H9 (cell line): ENCODE measurements at regions not wholly inside any gene's neighbourhood (a gene's known extent, or its start where the extent isn't known, plus 50 kb on each side); places are given as distances from the start of the nearest gene placed in this dataset.
A peak's percentile ranks its signal among the peaks of the same experiment; 100 is the strongest.

Experiments used
- DNase-seq: peaks from one replicate; pipeline ENCODE4 v3.0.0-alpha.2; 2017
- H2AFZ ChIP-seq: one replicate; pipeline ENCODE4 v1.6.1; 2013; ENCODE audit warnings: mild to moderate bottlenecking, low read length, control low read depth, moderate library complexity
- H2AK5ac ChIP-seq: 2 replicates; pipeline ENCODE4 v1.6.1; 2013; ENCODE audit warnings: low read length, control low read depth, mixed read lengths; ENCODE audit not compliant: insufficient read length
- H2BK120ac ChIP-seq: one replicate; pipeline ENCODE4 v1.6.1; 2013; ENCODE audit warnings: low read depth, mild to moderate bottlenecking, low read length, control low read depth, inconsistent platforms; ENCODE audit not compliant: poor library complexity, severe bottlenecking
- H2BK12ac ChIP-seq: 2 replicates; pipeline ENCODE4 v1.6.1; 2013; ENCODE audit warnings: low read length, control low read depth, mixed read lengths, low read depth; ENCODE audit not compliant: insufficient read length
- H2BK15ac ChIP-seq: 2 replicates; pipeline ENCODE4 v1.6.1; 2013; ENCODE audit warnings: low read depth, low read length, control low read depth
- H2BK20ac ChIP-seq: one replicate; pipeline ENCODE4 v1.6.1; 2013; ENCODE audit warnings: low read depth, mild to moderate bottlenecking, low read length, control low read depth, inconsistent platforms; ENCODE audit not compliant: poor library complexity, severe bottlenecking
- H2BK5ac ChIP-seq: 2 replicates; pipeline ENCODE4 v1.6.1; 2013; ENCODE audit warnings: low read length, control low read depth, mixed read lengths; ENCODE audit not compliant: insufficient read length
- H3K14ac ChIP-seq: 2 replicates; pipeline ENCODE4 v1.6.1; 2013; ENCODE audit warnings: low read length, control low read depth; ENCODE audit not compliant: insufficient read depth
- H3K18ac ChIP-seq: 2 replicates; pipeline ENCODE4 v1.6.1; 2013; ENCODE audit warnings: low read depth, mild to moderate bottlenecking, mixed read lengths, low read length, control low read depth; ENCODE audit not compliant: insufficient read length
- H3K23ac ChIP-seq: 2 replicates; pipeline ENCODE4 v1.6.1; 2013; ENCODE audit warnings: low read length, control low read depth, mixed read lengths, low read depth; ENCODE audit not compliant: insufficient read length
- H3K23me2 ChIP-seq: 2 replicates; pipeline ENCODE4 v1.6.1; 2013; ENCODE audit warnings: low read depth, mild to moderate bottlenecking, mixed read lengths, low read length, control low read depth; ENCODE audit not compliant: insufficient read length, poor library complexity, severe bottlenecking
- H3K27ac ChIP-seq: 2 replicates; pipeline ENCODE4 v1.5.1; 2013; ENCODE audit warnings: low read length, control low read depth, mixed read lengths, low read depth; ENCODE audit not compliant: insufficient read length
- H3K27me3 ChIP-seq: 2 replicates; pipeline ENCODE4 v1.6.1; 2013; ENCODE audit warnings: low read length, control low read depth, inconsistent platforms; ENCODE audit not compliant: insufficient read depth
- H3K4ac ChIP-seq: 2 replicates; pipeline ENCODE4 v1.6.1; 2013; ENCODE audit warnings: low read depth, mild to moderate bottlenecking, control low read depth, inconsistent platforms, low read length, moderate library complexity
- H3K4me1 ChIP-seq: 2 replicates; pipeline ENCODE4 v1.6.1; 2013; ENCODE audit warnings: low read length, control low read depth, inconsistent platforms; ENCODE audit not compliant: insufficient read depth
- H3K4me2 ChIP-seq: 2 replicates; pipeline ENCODE4 v1.6.1; 2013; ENCODE audit warnings: low read length, control low read depth, mixed read lengths; ENCODE audit not compliant: insufficient read length, insufficient read depth
- H3K56ac ChIP-seq: 2 replicates; pipeline ENCODE4 v1.6.1; 2013; ENCODE audit warnings: low read depth, mild to moderate bottlenecking, mixed read lengths, low read length, control low read depth; ENCODE audit not compliant: insufficient read length
- H3K79me1 ChIP-seq: 2 replicates; pipeline ENCODE4 v1.6.1; 2013; ENCODE audit warnings: low read depth, mild to moderate bottlenecking, moderate library complexity, low read length, control low read depth, inconsistent platforms; ENCODE audit not compliant: insufficient read depth, poor library complexity, severe bottlenecking
- H3K79me2 ChIP-seq: 2 replicates; pipeline ENCODE4 v1.6.1; 2013; ENCODE audit warnings: low read length, control low read depth, inconsistent platforms; ENCODE audit not compliant: insufficient read depth
- H3K9ac ChIP-seq: 2 replicates; pipeline ENCODE4 v1.6.1; 2013; ENCODE audit warnings: low read length, control low read depth, mixed read lengths; ENCODE audit not compliant: insufficient read length; ENCODE audit errors: extremely low read depth
- H3K9me3 ChIP-seq: one replicate; pipeline ENCODE4 v1.6.1; 2013; ENCODE audit warnings: low read depth, low read length, inconsistent platforms; ENCODE audit not compliant: control insufficient read depth
- H3T11ph ChIP-seq: one replicate; pipeline ENCODE4 v1.6.1; 2013; ENCODE audit warnings: mild to moderate bottlenecking, low read length, control low read depth, inconsistent platforms
- H4K20me1 ChIP-seq: one replicate; pipeline ENCODE4 v1.6.1; 2013; ENCODE audit not compliant: control insufficient read depth, insufficient read length, insufficient read depth
- H4K5ac ChIP-seq: 2 replicates; pipeline ENCODE4 v1.6.1; 2013; ENCODE audit warnings: low read depth, mild to moderate bottlenecking, mixed read lengths, low read length, control low read depth; ENCODE audit not compliant: insufficient read length
- H4K8ac ChIP-seq: replicated peaks from 2 replicates; pipeline ENCODE4 v1.6.1; 2013; ENCODE audit warnings: low read length, control low read depth, mixed read lengths, low read depth; ENCODE audit not compliant: insufficient read length
- H4K91ac ChIP-seq: 2 replicates; pipeline ENCODE4 v1.6.1; 2013; ENCODE audit warnings: low read depth, mild to moderate bottlenecking, moderate library complexity, mixed read lengths, low read length, control low read depth; ENCODE audit not compliant: insufficient read length
- H3K27ac Mint-ChIP-seq, 3 experiments: 2 replicates in 2 of 3; 3 replicates in 1 of 3; pipeline ENCODE4 v1.8.0; 2020 to 2021; ENCODE audit warnings: mixed read lengths in 3 of 3, mild to moderate bottlenecking in 1 of 3, moderate library complexity in 1 of 3
- H3K27me3 Mint-ChIP-seq: 2 replicates; pipeline ENCODE4 v1.8.0; 2021; ENCODE audit warnings: low read depth, mild to moderate bottlenecking, moderate library complexity, mixed read lengths
- H3K36me3 Mint-ChIP-seq, 3 experiments: 2 replicates in 2 of 3; 3 replicates in 1 of 3; pipeline ENCODE4 v1.8.0; 2020 to 2021; ENCODE audit warnings: low read depth in 3 of 3, mixed read lengths in 3 of 3; ENCODE audit not compliant: insufficient read depth in 1 of 3
- H3K4me1 Mint-ChIP-seq, 2 experiments: 2 replicates each; pipeline ENCODE4 v1.8.0; 2020; ENCODE audit warnings: mixed read lengths in 2 of 2
- H3K4me3 Mint-ChIP-seq, 2 experiments: 2 replicates in 1 of 2; 3 replicates in 1 of 2; pipeline ENCODE4 v1.8.0; 2020 to 2021; ENCODE audit warnings: mild to moderate bottlenecking in 2 of 2, mixed read lengths in 2 of 2, moderate library complexity in 1 of 2
- H3K9me3 Mint-ChIP-seq, 2 experiments: 2 replicates in 1 of 2; 3 replicates in 1 of 2; pipeline ENCODE4 v1.8.0; 2020; ENCODE audit warnings: mild to moderate bottlenecking in 2 of 2, mixed read lengths in 2 of 2, moderate library complexity in 1 of 2
- CTCF ChIP-seq: fragments of 200-600 bp; sonication (generic); conservative IDR thresholded peaks from 3 replicates; pipeline ENCODE4 v1.8.0; 2021; ENCODE audit warnings: antibody characterized with exemption, mild to moderate bottlenecking
- WGBS: extraction: QIAGEN DNeasy Blood & Tissue Kit; methylation state at CpG from one replicate; pipeline ENCODE4 v1.1.7; 2013; ENCODE audit warnings: missing lambda C conversion rate, low lambda C conversion rate, mixed read lengths; ENCODE audit not compliant: insufficient read length; ENCODE audit errors: extremely low coverage; 5-methylcytosine and 5-hydroxymethylcytosine counted together

- Histone ChIP-seq H2AFZ (no peak overlapping the region), H2AK5ac (no peak overlapping the region), H2BK15ac (no peak overlapping the region), H2BK12ac (no peak overlapping the region), H3K27ac (no peak overlapping the region), H4K5ac (no peak overlapping the region), H3K18ac (peak overlapping the region; percentile 67), H3K79me1 (no peaks in the 10 kb centered on the region), H4K20me1 (no peaks in the 10 kb centered on the region), H3K4ac (no peak overlapping the region), H3K4me1 (no peaks in the 10 kb centered on the region), H3K9ac (no peak overlapping the region), H2BK20ac (no peak overlapping the region), H3K9me3 (no peaks in the 10 kb centered on the region), H2BK5ac (no peak overlapping the region), H3K23me2 (no peaks in the 10 kb centered on the region), H3K23ac (no peak overlapping the region), H4K8ac (no peak overlapping the region), H3K27me3 (no peaks in the 10 kb centered on the region), H3K56ac (no peak overlapping the region), H3K79me2 (no peaks in the 10 kb centered on the region), H2BK120ac (no peak overlapping the region), H3K14ac (no peak overlapping the region), H3T11ph (no peak overlapping the region), H4K91ac (no peak overlapping the region), H3K4me2 (no peak overlapping the region)
- Mint-ChIP-seq H3K36me3 (no peaks in the 10 kb centered on the region; a peak in 1 of 7 replicates), H3K27ac (no peak overlapping the region), H3K27me3 (no peaks in the 10 kb centered on the region; the same call in 1 of the 2 replicates), H3K9me3 (no peaks in the 10 kb centered on the region), H3K4me1 (peaks cover 0 to 3% of the 10 kb centered on the region in 2 experiments; a peak in 1 of 4 replicates), H3K4me3 (no peak overlapping the region)
- no peak for DNase-seq
- TF ChIP-seq CTCF: no peak
- no CpG with 5 or more reads among the region's 10 CpGs for WGBS
These were observed 93.3 kb downstream of the HMX1 start for GRCh38 chr4:8778291-8778690.
